AG04449 (cell line): ENCODE measurements at regions not wholly inside any gene's neighbourhood (a gene's known extent, or its start where the extent isn't known, plus 50 kb on each side); places are given as distances from the start of the nearest gene placed in this dataset.

Experiments
- CTCF ChIA-PET: fragments of 350-600 bp; formaldehyde crosslinking; extraction: SDS; loops from one replicate; lab custom pipeline; 2021; ENCODE audit warnings: antibody characterized with exemption; lab: Yijun Ruan, JAX
- POLR2A ChIA-PET: fragments of 400-600, 350-600 bp; formaldehyde crosslinking; extraction: SDS; loops from one replicate; lab custom pipeline; 2020; ENCODE audit warnings: antibody characterized with exemption, inconsistent platforms; lab: Yijun Ruan, JAX
- DNase-seq: peaks from one replicate; pipeline ENCODE4 v3.0.0-alpha.2; 2010; ENCODE audit warnings: low read depth, low spot score
- H3K4me3 ChIP-seq: 2 replicates; pipeline ENCODE4 v1.5.1; 2011; ENCODE audit warnings: low read depth, mild to moderate bottlenecking, control low read depth, low read length
- CTCF ChIP-seq: IDR thresholded peaks from one replicate; pipeline ENCODE4 v1.5.1; 2011; ENCODE audit warnings: mild to moderate bottlenecking, moderate library complexity, low read length, control low read depth, inconsistent platforms; ENCODE audit not compliant: insufficient read depth; ENCODE audit errors: missing control alignments

- no peak overlapping the region for H3K4me3 ChIP-seq
- CTCF ChIA-PET, result no interaction called here
- no peak for DNase-seq
- POLR2A ChIA-PET, result no interaction called here
- no peak for TF ChIP-seq CTCF
Observed at GRCh38 chrY:7262531-7262930, 351.0 kb upstream of the AMELY start.

GRCh38 chrY:7261254-7261653 is 349.7 kb upstream of the AMELY start:
- no peak overlapping the region for H3K4me3 ChIP-seq
- no peak for TF ChIP-seq CTCF
- no peak for DNase-seq
- CTCF ChIA-PET, result no interaction called here
- POLR2A ChIA-PET, result no interaction called here

- H3K4me3 ChIP-seq, result no peak overlapping the region
- DNase-seq, result no peak
- ChIA-PET POLR2A (no interaction called here), CTCF (no interaction called here)
- TF ChIP-seq CTCF, result no peak
Observed at GRCh38 chrY:7240101-7240500, 328.5 kb upstream of the AMELY start.

- TF ChIP-seq CTCF, result no peak
- no peak for DNase-seq
- ChIA-PET POLR2A (no interaction called here), CTCF (no interaction called here)
- no peak overlapping the region for H3K4me3 ChIP-seq
Observed at GRCh38 chrY:7211971-7212370, 300.4 kb upstream of the AMELY start.

GRCh38 chrY:7204456-7204855 is 292.9 kb upstream of the AMELY start:
- ChIA-PET POLR2A (no interaction called here), CTCF (no interaction called here)
- no peak for DNase-seq
- H3K4me3 ChIP-seq, result no peak overlapping the region
- no peak for TF ChIP-seq CTCF

GRCh38 chrY:7182591-7182990 is 271.0 kb upstream of the AMELY start:
- DNase-seq, result no peak
- TF ChIP-seq CTCF, result no peak
- H3K4me3 ChIP-seq, result no peak overlapping the region
- CTCF ChIA-PET, result no interaction called here
- POLR2A ChIA-PET, result no interaction called here
